ENCODE measurements at regions not wholly inside any gene's neighbourhood (a gene's known extent, or its start where the extent isn't known, plus 50 kb on each side); places are given as distances from the start of the nearest gene placed in this dataset.

DNA sequence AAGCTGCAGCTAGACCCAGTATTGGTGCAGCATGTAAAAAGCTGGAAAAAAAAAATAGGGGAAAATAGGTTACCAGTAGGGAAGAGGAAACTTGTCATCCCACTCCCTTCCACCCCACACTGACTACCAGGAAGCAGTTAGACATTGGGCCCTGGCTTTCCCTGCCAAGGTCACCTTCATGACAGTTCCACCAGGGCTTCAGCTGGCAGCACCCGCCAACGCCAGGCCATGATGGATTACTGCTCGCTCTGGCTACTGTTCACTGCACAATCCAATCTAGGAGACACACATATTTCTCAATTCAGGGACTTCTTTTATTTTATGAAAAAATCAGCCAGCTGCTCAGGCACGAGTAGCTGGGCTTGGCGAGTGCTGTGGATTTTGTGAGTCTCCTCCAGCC, 127.7 kb downstream of the DMRTA2 start:
- Histone ChIP-seq H3K9me2 (replicated peaks; ENCODE audit: control insufficient read depth, low read length) (no peaks in the 10 kb centered on the region), H4K20me1 (ENCODE audit: control insufficient read depth, insufficient read depth, low read depth, low read length) (no peaks in the 10 kb centered on the region), H3K4me2 (ENCODE audit: low read length) (no peak overlapping the region), H3K27me3 (ENCODE audit: control insufficient read depth, low read length) (no peaks in the 10 kb centered on the region), H3K36me3 (ENCODE audit: control insufficient read depth, low read length) (no peaks in the 10 kb centered on the region), H3K4me3 (ENCODE audit: low read length) (no peak overlapping the region), H3K9me3 (ENCODE audit: control insufficient read depth, insufficient read depth, low read length) (no peaks in the 10 kb centered on the region), H3K79me2 (ENCODE audit: control insufficient read depth, low read length) (no peaks in the 10 kb centered on the region), H3K27ac (ENCODE audit: low read depth, low read length) (no peak overlapping the region), H3K4me1 (ENCODE audit: control insufficient read depth, low read length) (no peaks in the 10 kb centered on the region), H3F3A (ENCODE audit: control insufficient read depth, insufficient read depth) (no peaks in the 10 kb centered on the region)
- TF ChIP-seq, protein P1, sequence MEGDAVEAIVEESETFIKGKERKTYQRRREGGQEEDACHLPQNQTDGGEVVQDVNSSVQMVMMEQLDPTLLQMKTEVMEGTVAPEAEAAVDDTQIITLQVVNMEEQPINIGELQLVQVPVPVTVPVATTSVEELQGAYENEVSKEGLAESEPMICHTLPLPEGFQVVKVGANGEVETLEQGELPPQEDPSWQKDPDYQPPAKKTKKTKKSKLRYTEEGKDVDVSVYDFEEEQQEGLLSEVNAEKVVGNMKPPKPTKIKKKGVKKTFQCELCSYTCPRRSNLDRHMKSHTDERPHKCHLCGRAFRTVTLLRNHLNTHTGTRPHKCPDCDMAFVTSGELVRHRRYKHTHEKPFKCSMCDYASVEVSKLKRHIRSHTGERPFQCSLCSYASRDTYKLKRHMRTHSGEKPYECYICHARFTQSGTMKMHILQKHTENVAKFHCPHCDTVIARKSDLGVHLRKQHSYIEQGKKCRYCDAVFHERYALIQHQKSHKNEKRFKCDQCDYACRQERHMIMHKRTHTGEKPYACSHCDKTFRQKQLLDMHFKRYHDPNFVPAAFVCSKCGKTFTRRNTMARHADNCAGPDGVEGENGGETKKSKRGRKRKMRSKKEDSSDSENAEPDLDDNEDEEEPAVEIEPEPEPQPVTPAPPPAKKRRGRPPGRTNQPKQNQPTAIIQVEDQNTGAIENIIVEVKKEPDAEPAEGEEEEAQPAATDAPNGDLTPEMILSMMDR (IDR thresholded peaks at IDR 0.05; ENCODE audit: low read depth, low read length, poor library complexity, severe bottlenecking), result no peak
- no peak for TF ChIP-seq EZH2phosphoT487 (IDR thresholded peaks at IDR 0.05; ENCODE audit: borderline replicate concordance, low read length)

- H3K9me3 ChIP-seq (ENCODE audit: control insufficient read depth, insufficient read depth, low read length), result no peaks in the 10 kb centered on the region
- H3F3A ChIP-seq (ENCODE audit: control insufficient read depth, insufficient read depth), result no peaks in the 10 kb centered on the region
- no peak overlapping the region for H3K4me3 ChIP-seq (ENCODE audit: low read length)
- H4K20me1 ChIP-seq (ENCODE audit: control insufficient read depth, insufficient read depth, low read depth, low read length), result no peaks in the 10 kb centered on the region
- H3K4me1 ChIP-seq (ENCODE audit: control insufficient read depth, low read length), result no peaks in the 10 kb centered on the region
- H3K79me2 ChIP-seq (ENCODE audit: control insufficient read depth, low read length), result no peaks in the 10 kb centered on the region
- H3K4me2 ChIP-seq (ENCODE audit: low read length), result no peak overlapping the region
- TF ChIP-seq, protein P1 (IDR thresholded peaks at IDR 0.05; ENCODE audit: low read depth, low read length, poor library complexity, severe bottlenecking), result no peak
- no peak for TF ChIP-seq EZH2phosphoT487 (IDR thresholded peaks at IDR 0.05; ENCODE audit: borderline replicate concordance, low read length)
- H3K9me2 ChIP-seq (replicated peaks; ENCODE audit: control insufficient read depth, low read length), result no peaks in the 10 kb centered on the region
- H3K27me3 ChIP-seq (ENCODE audit: control insufficient read depth, low read length), result no peaks in the 10 kb centered on the region
- H3K27ac ChIP-seq (ENCODE audit: low read depth, low read length), result no peak overlapping the region
- no peaks in the 10 kb centered on the region for H3K36me3 ChIP-seq (ENCODE audit: control insufficient read depth, low read length)
Measured at GRCh38 chr1:50292276-50292675, 131.0 kb downstream of the DMRTA2 start.

DNA sequence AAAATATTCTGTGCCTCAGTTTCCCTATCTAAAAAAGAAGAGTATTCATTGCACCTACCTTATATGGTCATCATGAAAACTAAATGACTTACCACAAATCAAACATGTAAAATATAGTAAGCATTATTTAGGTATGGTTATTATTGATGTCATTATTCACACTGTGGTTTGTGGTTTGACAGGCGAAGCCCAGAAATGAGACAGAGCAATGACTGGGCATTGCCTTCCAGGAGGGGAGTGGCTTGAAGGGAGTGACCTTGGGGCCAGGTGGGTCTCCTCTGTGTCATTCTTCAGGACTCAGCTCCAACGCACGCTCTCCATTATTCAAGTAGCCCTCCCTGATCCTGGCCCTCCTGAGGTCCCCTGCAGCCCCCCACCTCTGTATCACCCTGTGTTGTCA, 133.7 kb downstream of the DMRTA2 start:
- TF ChIP-seq, protein P1 (IDR thresholded peaks at IDR 0.05; ENCODE audit: low read depth, low read length, poor library complexity, severe bottlenecking), result no peak
- TF ChIP-seq EZH2phosphoT487 (IDR thresholded peaks at IDR 0.05; ENCODE audit: borderline replicate concordance, low read length), result no peak

GRCh38 chr1:50285994-50286393, 137.2 kb downstream of the DMRTA2 start:
- TF ChIP-seq, protein P1 (IDR thresholded peaks at IDR 0.05; ENCODE audit: low read depth, low read length, poor library complexity, severe bottlenecking), result no peak
- no peak for TF ChIP-seq EZH2phosphoT487 (IDR thresholded peaks at IDR 0.05; ENCODE audit: borderline replicate concordance, low read length)
- no peaks in the 10 kb centered on the region for H3K79me2 ChIP-seq (ENCODE audit: control insufficient read depth, low read length)
- no peaks in the 10 kb centered on the region for H3K9me2 ChIP-seq (replicated peaks; ENCODE audit: control insufficient read depth, low read length)
- no peaks in the 10 kb centered on the region for H3K4me1 ChIP-seq (ENCODE audit: control insufficient read depth, low read length)
- no peaks in the 10 kb centered on the region for H3K36me3 ChIP-seq (ENCODE audit: control insufficient read depth, low read length)
- no peaks in the 10 kb centered on the region for H4K20me1 ChIP-seq (ENCODE audit: control insufficient read depth, insufficient read depth, low read depth, low read length)
- H3K27ac ChIP-seq (ENCODE audit: low read depth, low read length), result no peak overlapping the region
- no peaks in the 10 kb centered on the region for H3F3A ChIP-seq (ENCODE audit: control insufficient read depth, insufficient read depth)
- no peak overlapping the region for H3K4me2 ChIP-seq (ENCODE audit: low read length)
- no peak overlapping the region for H3K4me3 ChIP-seq (ENCODE audit: low read length)
- no peaks in the 10 kb centered on the region for H3K9me3 ChIP-seq (ENCODE audit: control insufficient read depth, insufficient read depth, low read length)
- no peaks in the 10 kb centered on the region for H3K27me3 ChIP-seq (ENCODE audit: control insufficient read depth, low read length)

More for the DNA sequence above, 133.7 kb downstream of the DMRTA2 start:
- H3K9me2 ChIP-seq (replicated peaks; ENCODE audit: control insufficient read depth, low read length), result no peaks in the 10 kb centered on the region
- no peak overlapping the region for H3K4me3 ChIP-seq (ENCODE audit: low read length)
- no peaks in the 10 kb centered on the region for H3K79me2 ChIP-seq (ENCODE audit: control insufficient read depth, low read length)
- H3K4me1 ChIP-seq (ENCODE audit: control insufficient read depth, low read length), result no peaks in the 10 kb centered on the region
- no peaks in the 10 kb centered on the region for H3K36me3 ChIP-seq (ENCODE audit: control insufficient read depth, low read length)
- no peaks in the 10 kb centered on the region for H3K9me3 ChIP-seq (ENCODE audit: control insufficient read depth, insufficient read depth, low read length)
- no peaks in the 10 kb centered on the region for H3F3A ChIP-seq (ENCODE audit: control insufficient read depth, insufficient read depth)
- H3K4me2 ChIP-seq (ENCODE audit: low read length), result no peak overlapping the region
- H3K27ac ChIP-seq (ENCODE audit: low read depth, low read length), result no peak overlapping the region
- H3K27me3 ChIP-seq (ENCODE audit: control insufficient read depth, low read length), result no peaks in the 10 kb centered on the region
- H4K20me1 ChIP-seq (ENCODE audit: control insufficient read depth, insufficient read depth, low read depth, low read length), result no peaks in the 10 kb centered on the region

Measured in DOHH2 (cell line).